Astrocyte of the cerebellum (primary cell): ENCODE measurements at regions not wholly inside any gene's neighbourhood (a gene's known extent, or its start where the extent isn't known, plus 50 kb on each side); places are given as distances from the start of the nearest gene placed in this dataset.

Experiments used
- DNase-seq: peaks from one replicate; pipeline ENCODE4 v3.0.0-alpha.2; 2011; ENCODE audit warnings: low read depth
- H3K4me3 ChIP-seq: 2 replicates; pipeline ENCODE4 v1.5.1; 2011; ENCODE audit warnings: mild to moderate bottlenecking, low read depth, low read length, moderate library complexity
- CTCF ChIP-seq: IDR thresholded peaks from 2 replicates; pipeline ENCODE4 v1.5.1; 2012; ENCODE audit warnings: low read length, low read depth, moderate library complexity, mild to moderate bottlenecking; ENCODE audit errors: missing control alignments
- in situ Hi-C: cut with HindIII; loops from 2 replicates; pipeline ENCODE4 v1.10.0; 2017; ENCODE audit warnings: low sequenced_read_pairs

GRCh38 chr13:76091076-76091475 lies 454.9 kb downstream of the LMO7 start:
- no peak for DNase-seq
- no peak for TF ChIP-seq CTCF
- in situ Hi-C loops, result no loop called here
- H3K4me3 ChIP-seq, result no peak overlapping the region

GRCh38 chr13:76086729-76087128 lies 450.6 kb downstream of the LMO7 start:
- H3K4me3 ChIP-seq, result no peak overlapping the region
- no peak for DNase-seq
- in situ Hi-C loops, result no loop called here
- TF ChIP-seq CTCF, result no peak

- H3K4me3 ChIP-seq, result no peak overlapping the region
- no peak for DNase-seq
- in situ Hi-C loops, result no loop called here
- no peak for TF ChIP-seq CTCF
These were observed 431.7 kb downstream of the LMO7 start for GRCh38 chr13:76067850-76068249.

GRCh38 chr13:76053181-76053580 lies 417.1 kb downstream of the LMO7 start:
- H3K4me3 ChIP-seq, result no peak overlapping the region
- no peak for TF ChIP-seq CTCF
- in situ Hi-C loops, result no loop called here
- no peak for DNase-seq

- H3K4me3 ChIP-seq, result no peak overlapping the region
- in situ Hi-C loops, result no loop called here
- TF ChIP-seq CTCF, result no peak
- no peak for DNase-seq
These were observed 413.2 kb downstream of the LMO7 start for GRCh38 chr13:76049376-76049746.

- no peak for DNase-seq
- no peak overlapping the region for H3K4me3 ChIP-seq
- TF ChIP-seq CTCF, result no peak
- in situ Hi-C loops, result no loop called here
These were observed 412.7 kb downstream of the LMO7 start for GRCh38 chr13:76048675-76049375.
